ENCODE measurements at regions not wholly inside any gene's neighbourhood (a gene's known extent, or its start where the extent isn't known, plus 50 kb on each side); places are given as distances from the start of the nearest gene placed in this dataset.
A peak's percentile ranks its signal among the peaks of the same experiment; 100 is the strongest.

DNA sequence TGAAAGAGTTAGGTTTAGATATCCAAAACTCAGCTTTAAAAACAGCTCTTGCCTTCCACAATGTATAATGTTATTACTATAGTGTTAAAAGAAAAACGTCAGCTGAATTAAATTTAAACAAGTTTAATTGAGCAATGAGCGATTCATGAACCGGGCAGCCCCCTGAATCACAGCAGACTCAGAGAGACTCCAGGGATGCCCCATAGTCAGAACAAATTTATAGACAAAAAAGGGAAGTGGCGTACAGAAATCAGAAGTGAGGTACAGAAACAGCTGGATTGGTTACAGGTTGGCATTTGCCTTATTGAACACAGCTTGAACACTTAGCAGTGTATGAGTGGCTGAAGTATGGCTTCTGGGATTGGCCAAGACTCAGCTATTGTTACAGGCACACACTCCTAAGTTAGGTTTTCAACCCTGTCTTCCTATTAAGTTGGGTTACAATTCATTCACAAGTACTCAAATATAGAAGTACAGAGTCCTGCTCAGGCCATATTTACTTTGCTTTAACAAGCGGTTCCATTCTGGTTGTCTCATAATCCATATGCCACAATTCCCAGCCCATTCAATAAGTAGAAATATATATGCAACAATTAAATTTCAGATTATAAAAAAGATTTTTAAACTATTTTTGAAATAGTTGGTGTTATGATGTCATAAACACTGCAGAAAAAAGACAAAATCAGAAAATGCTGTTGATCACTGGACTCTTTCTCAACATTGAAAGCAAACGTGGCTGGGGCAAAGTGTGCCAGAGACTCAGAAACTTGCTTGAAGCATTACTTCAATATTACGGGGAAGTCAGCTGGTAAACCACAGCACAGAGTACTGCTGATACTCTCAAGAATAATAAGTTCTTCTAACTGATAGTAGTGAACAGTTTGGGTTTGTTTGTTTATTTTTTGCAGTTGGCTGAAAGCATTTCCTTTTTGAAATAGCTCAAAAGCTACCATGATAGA is 459.7 kb downstream of the RAB28 start:
- DNase-seq: no peak

GRCh38 chr4:13007802-13008470 is 476.2 kb downstream of the RAB28 start:
- DNase-seq: peak; percentile 20

- DNase-seq: no peak
These were observed 490.2 kb downstream of the RAB28 start for GRCh38 chr4:12993923-12994322.

GRCh38 chr4:12987284-12987683 is 496.9 kb downstream of the RAB28 start:
- no peak for DNase-seq

DNA sequence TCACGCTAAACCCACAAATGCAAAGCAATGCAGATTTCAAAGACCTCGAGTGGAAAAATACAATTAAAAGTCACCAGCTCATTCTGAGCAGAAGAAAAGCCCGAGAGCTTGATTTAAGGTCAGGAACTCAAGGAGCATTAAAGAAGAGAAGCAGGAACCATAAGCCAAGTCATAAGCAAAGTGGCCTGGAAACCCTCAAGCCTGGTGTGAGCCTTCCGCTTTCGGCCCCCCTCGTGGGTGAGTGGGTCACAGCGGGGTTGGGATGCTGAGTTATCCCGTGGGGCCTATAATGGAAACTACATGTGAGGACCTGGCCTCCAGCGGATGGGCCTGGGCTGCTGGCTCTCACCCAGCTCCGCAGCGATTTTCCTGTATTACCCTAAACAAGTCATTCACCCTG is 504.3 kb downstream of the RAB28 start:
- no peak for DNase-seq

GRCh38 chr4:12978310-12978709 is 505.8 kb downstream of the RAB28 start:
- DNase-seq: no peak

- no peak for DNase-seq
These were observed 508.6 kb downstream of the RAB28 start for GRCh38 chr4:12975511-12975910.

DNA sequence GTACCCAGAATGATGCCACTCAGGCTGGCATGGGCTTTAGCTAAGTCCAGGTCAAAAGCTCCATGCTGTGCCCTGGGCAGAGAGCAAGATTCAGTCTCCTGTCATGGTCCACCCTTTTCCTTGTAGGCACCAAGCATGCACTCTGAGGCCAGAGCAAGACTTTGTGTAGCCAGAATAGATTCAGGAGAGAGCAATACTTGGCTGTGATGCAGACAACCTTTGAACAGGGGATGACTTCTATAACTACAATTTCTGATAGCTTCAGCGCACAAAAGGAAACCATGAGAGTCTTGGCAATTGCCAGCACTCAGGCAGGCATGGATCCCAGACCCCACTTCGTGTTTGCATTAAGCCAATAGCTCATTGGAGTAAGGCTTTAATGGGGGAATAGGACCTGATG is 510.6 kb downstream of the RAB28 start:
- DNase-seq: no peak

DNA sequence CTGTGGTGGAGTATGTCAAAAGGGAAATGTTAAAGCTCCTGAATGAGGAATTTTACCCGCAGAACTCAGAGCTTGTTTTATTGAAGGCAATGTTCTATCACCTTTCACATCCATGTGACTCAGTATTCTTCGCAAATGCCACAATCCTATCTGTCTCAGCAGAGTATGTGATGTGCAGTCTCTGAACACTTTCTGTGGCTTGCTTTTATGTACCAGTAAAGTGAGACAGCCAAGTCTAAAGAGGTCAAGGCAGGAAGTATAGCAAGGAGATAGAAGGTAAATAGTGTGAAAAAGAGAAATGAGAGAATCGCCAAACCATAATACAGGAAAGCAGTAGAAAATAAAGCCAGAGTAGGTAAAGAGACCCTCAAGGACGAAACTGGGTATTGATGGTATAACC is 515.8 kb downstream of the RAB28 start:
- no peak for DNase-seq

GRCh38 chr4:12966726-12967125 is 517.4 kb downstream of the RAB28 start:
- no peak for DNase-seq

DNA sequence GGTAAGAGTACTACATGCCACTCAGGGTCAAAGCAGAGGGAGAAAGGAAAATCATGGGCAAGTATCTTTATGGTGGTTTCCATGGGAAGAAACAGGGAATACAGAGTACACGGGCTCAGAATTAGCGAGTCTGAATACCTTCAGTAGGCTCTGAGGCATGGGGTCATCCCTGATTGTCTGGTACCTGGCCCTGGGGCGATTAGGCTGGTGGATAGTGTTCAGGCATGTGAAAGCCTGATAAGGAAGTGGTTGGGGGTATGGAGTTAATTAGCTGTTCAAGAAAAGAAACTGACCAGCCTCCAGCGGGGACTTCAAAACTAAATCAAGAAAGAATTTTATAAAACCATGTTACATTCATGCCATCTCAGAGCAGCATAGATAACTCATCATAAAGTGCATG is 518.8 kb downstream of the RAB28 start:
- no peak for DNase-seq

- DNase-seq: no peak
These were observed 520.2 kb downstream of the RAB28 start for GRCh38 chr4:12963912-12964311.

DNA sequence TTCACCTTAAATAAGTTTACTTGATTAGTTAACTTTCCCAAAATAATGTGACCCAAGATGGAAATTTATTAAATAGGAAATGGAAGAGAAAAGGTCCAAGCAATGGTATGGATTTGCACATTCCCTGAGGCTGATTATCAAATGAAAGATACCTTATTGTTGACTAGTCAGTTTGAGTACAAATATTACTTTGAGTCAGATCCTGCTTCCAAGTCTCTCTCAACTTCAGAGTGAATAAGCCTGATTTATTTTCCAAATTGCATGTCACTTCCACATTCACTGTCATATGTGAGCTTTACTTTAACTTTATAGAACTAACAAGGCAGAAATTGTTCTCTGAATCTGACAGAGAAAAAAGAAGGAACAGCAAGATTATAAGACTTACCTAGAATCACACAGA is 520.8 kb downstream of the RAB28 start:
- no peak for DNase-seq

- DNase-seq: no peak
These were observed 522.4 kb downstream of the RAB28 start for GRCh38 chr4:12961713-12962112.

DNA sequence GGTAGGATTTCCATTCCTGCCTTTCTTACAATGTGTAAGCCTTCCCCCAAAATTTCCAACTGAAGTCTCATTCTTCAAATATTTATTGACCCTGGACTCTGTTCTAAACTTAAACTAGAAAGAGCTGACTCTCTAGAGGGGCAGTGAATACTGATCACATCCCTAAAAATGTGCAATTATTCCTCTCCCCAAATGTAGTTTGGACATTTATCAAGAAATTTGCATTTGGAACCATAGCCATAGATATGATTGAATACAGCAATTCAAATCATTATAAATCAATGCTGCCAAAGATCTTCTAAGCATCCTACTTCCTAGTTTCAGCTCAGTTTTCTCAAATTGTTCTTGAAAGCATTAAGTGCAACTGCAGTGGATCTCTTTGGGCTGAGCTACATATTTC is 525.7 kb downstream of the RAB28 start:
- DNase-seq: no peak

GRCh38 chr4:12957108-12957507 is 527.0 kb downstream of the RAB28 start:
- no peak for DNase-seq

- DNase-seq: no peak
These were observed 528.1 kb downstream of the RAB28 start for GRCh38 chr4:12956026-12956425.

GRCh38 chr4:12949719-12950490 is 534.2 kb downstream of the RAB28 start:
- peak; percentile 15 for DNase-seq

GRCh38 chr4:12943069-12943468 is 541.1 kb downstream of the RAB28 start:
- DNase-seq: no peak

- no peak for DNase-seq
These were observed 550.3 kb downstream of the RAB28 start for GRCh38 chr4:12933760-12934221.

GRCh38 chr4:12932203-12932788 is 551.8 kb downstream of the RAB28 start:
- DNase-seq: no peak

GRCh38 chr4:12929784-12930183 is 554.4 kb downstream of the RAB28 start:
- no peak for DNase-seq

- no peak for DNase-seq
These were observed 555.4 kb downstream of the RAB28 start for GRCh38 chr4:12928751-12929150.
